Breast epithelium (tissue), 4 donors: ENCODE measurements at regions not wholly inside any gene's neighbourhood (a gene's known extent, or its start where the extent isn't known, plus 50 kb on each side); places are given as distances from the start of the nearest gene placed in this dataset.

ENCODE experiments used
- DNase-seq, 2 donors: peaks; one replicate each; pipeline ENCODE4 v3.0.0-alpha.2; 2019; ENCODE audit warnings: low spot score in 2 of 2
- H3K27ac ChIP-seq, 2 donors: fragments of 200-600 bp; sonication (generic) in 1 of 2; one replicate each; pipeline ENCODE4 v1.5.1; 2016 to 2019; ENCODE audit warnings: mild to moderate bottlenecking in 1 of 2
- H3K27me3 ChIP-seq, 2 donors: fragments of 200-600 bp; sonication (generic) in 1 of 2; one replicate each; pipeline versions ENCODE4 v1.5.1 to v1.6.0; 2017 to 2019; ENCODE audit warnings: control low read depth in 1 of 2, mild to moderate bottlenecking in 1 of 2
- H3K36me3 ChIP-seq: fragments of 200-600 bp; one replicate; pipeline ENCODE4 v1.5.1; 2019
- H3K4me1 ChIP-seq, 2 donors: fragments of 200-600 bp; sonication (generic); one replicate each; pipeline ENCODE4 v1.5.1; 2016 to 2019; ENCODE audit warnings: control low read depth in 1 of 2
- H3K4me3 ChIP-seq, 3 donors: fragments of 200-600 bp; sonication (generic); 1 replicate in 2 of 3; 2 replicates in 1 of 3; pipeline ENCODE4 v1.5.1; 2016 to 2019; ENCODE audit warnings: mild to moderate bottlenecking in 3 of 3, moderate library complexity in 2 of 3
- H3K9me3 ChIP-seq, 2 donors: fragments of 200-600 bp; sonication (generic) in 1 of 2; one replicate each; pipeline ENCODE4 v1.5.1; 2016 to 2019; ENCODE audit warnings: control low read depth in 1 of 2
- CTCF ChIP-seq, 3 donors: fragments of 450-650 bp; IDR thresholded peaks; one replicate each; pipeline ENCODE4 v1.5.1; 2016 to 2017; ENCODE audit warnings: antibody characterized with exemption in 3 of 3, mild to moderate bottlenecking in 3 of 3, moderate library complexity in 3 of 3
- POLR2A ChIP-seq: fragments of 450-650 bp; IDR thresholded peaks from one replicate; pipeline ENCODE4 v1.6.1; 2016; ENCODE audit warnings: antibody characterized with exemption, mild to moderate bottlenecking, moderate library complexity
- POLR2AphosphoS5 ChIP-seq, 3 donors: sonication (generic); formaldehyde crosslinking; IDR thresholded peaks; one replicate each; pipeline ENCODE4 v1.6.1; 2017; ENCODE audit warnings: antibody characterized with exemption in 3 of 3
- intact Hi-C: fragments of 100-400 bp; cut with DNase I; formaldehyde crosslinking; loops from one replicate; pipeline ENCODE4 v1.15.1; 2023; ENCODE audit warnings: low total_unique reads

- no peaks in the 10 kb centered on the region for H3K27me3 ChIP-seq
- intact Hi-C loops: no loop called here
- H3K9me3 ChIP-seq: no peaks in the 10 kb centered on the region
- TF ChIP-seq POLR2AphosphoS5 (IDR thresholded peaks at IDR 0.05) (no peak), CTCF (IDR thresholded peaks at IDR 0.05) (no peak), POLR2A (no peak)
- no peaks in the 10 kb centered on the region for H3K4me1 ChIP-seq
- no peak overlapping the region for H3K4me3 ChIP-seq
- H3K36me3 ChIP-seq: no peaks in the 10 kb centered on the region
- H3K27ac ChIP-seq: peak overlapping the region in 1 of 2 donors; percentile 67
- no peak for DNase-seq
Measured at GRCh38 chr1:94680039-94680377, 138.4 kb upstream of the F3 start.

GRCh38 chr1:94679332-94680038, 137.9 kb upstream of the F3 start:
- Histone ChIP-seq H3K4me3 (no peak overlapping the region), H3K9me3 (no peaks in the 10 kb centered on the region), H3K4me1 (no peaks in the 10 kb centered on the region), H3K27me3 (no peaks in the 10 kb centered on the region), H3K27ac (peak overlapping the region; percentile 30 to 67), H3K36me3 (no peaks in the 10 kb centered on the region)
- TF ChIP-seq POLR2AphosphoS5 (IDR thresholded peaks at IDR 0.05): peak in 2 of 3 donors; percentile 62 to 65
- no peak for TF ChIP-seq CTCF (IDR thresholded peaks at IDR 0.05)
- DNase-seq: no peak
- intact Hi-C loops: loop anchor here (5.0 kb wide), 1 partner anchor 107 kb away; no protein-coding TSS in a partner anchor

DNA sequence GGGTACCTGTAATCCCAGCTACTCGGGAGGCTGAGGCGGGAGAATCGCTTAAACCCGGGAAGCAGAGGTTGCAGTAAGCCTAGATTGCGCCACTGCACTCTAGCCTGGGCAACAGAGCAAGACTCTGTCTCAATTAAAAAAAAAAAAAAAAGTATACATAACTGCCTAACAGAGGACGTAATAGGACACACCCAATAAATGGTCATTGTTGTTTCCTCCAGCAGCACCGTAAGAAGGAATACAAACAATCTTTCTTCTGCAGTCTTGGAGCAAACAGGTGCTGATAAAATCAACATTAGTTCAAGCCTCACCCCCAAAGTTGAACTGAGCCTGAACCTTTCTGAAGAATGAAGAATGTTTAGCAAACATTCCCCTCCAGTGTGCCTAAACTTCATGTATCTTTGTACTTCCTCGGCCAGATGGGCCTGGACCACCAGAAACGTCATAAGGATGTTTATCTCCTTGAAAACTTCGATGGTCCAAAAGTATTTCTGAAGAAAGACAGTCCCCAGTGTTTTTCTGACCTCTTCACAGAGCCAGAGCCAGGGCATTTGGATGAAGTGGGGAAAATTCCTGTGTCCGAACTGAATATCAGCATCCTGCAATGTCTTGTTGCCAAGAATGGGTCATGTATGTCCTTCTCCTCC, 136.8 kb upstream of the F3 start:
- no peaks in the 10 kb centered on the region for H3K36me3 ChIP-seq
- H3K27me3 ChIP-seq: no peaks in the 10 kb centered on the region
- intact Hi-C loops: loop anchor here (5.0 kb wide), 1 partner anchor 106 kb away; no protein-coding TSS in a partner anchor
- no peak for DNase-seq
- no peaks in the 10 kb centered on the region for H3K9me3 ChIP-seq
- no peaks in the 10 kb centered on the region for H3K4me1 ChIP-seq
- TF ChIP-seq CTCF (IDR thresholded peaks at IDR 0.05): no peak
- peak in 1 of 3 donors; percentile 39 for TF ChIP-seq POLR2AphosphoS5 (IDR thresholded peaks at IDR 0.05)
- no peak for TF ChIP-seq POLR2A
- H3K4me3 ChIP-seq: no peak overlapping the region
- H3K27ac ChIP-seq: peak overlapping the region; percentile 30 to 67

GRCh38 chr1:94677714-94678113, 136.2 kb upstream of the F3 start:
- peak overlapping the region in 1 of 2 donors; percentile 13 for H3K27ac ChIP-seq

More at GRCh38 chr1:94677714-94678113, 136.2 kb upstream of the F3 start:
- intact Hi-C loops: loop anchor here (5.0 kb wide), 1 partner anchor 105 kb away; no protein-coding TSS in a partner anchor
- Histone ChIP-seq H3K4me1 (no peaks in the 10 kb centered on the region), H3K36me3 (no peaks in the 10 kb centered on the region), H3K4me3 (no peak overlapping the region), H3K27me3 (no peaks in the 10 kb centered on the region), H3K9me3 (no peaks in the 10 kb centered on the region)
- no peak for DNase-seq
- TF ChIP-seq POLR2A: no peak
- TF ChIP-seq POLR2AphosphoS5 (IDR thresholded peaks at IDR 0.05): peak in 1 of 3 donors; percentile 0
- no peak for TF ChIP-seq CTCF (IDR thresholded peaks at IDR 0.05)
